ENCODE measurements at regions not wholly inside any gene's neighbourhood (a gene's known extent, or its start where the extent isn't known, plus 50 kb on each side); places are given as distances from the start of the nearest gene placed in this dataset.

GRCh38 chr2:222146488-222146887 lies 152.3 kb downstream of the PAX3 start:
- DNase-seq (ENCODE audit: low read depth in 2 of 2), result no peak

GRCh38 chr2:222142027-222142426 lies 156.8 kb downstream of the PAX3 start:
- no peak for DNase-seq (ENCODE audit: low read depth in 2 of 2)

GRCh38 chr2:222136106-222136630 lies 162.6 kb downstream of the PAX3 start:
- no peak for DNase-seq (ENCODE audit: low read depth in 2 of 2)

GRCh38 chr2:222134654-222135053 lies 164.1 kb downstream of the PAX3 start:
- no peak for DNase-seq (ENCODE audit: low read depth in 2 of 2)

DNA sequence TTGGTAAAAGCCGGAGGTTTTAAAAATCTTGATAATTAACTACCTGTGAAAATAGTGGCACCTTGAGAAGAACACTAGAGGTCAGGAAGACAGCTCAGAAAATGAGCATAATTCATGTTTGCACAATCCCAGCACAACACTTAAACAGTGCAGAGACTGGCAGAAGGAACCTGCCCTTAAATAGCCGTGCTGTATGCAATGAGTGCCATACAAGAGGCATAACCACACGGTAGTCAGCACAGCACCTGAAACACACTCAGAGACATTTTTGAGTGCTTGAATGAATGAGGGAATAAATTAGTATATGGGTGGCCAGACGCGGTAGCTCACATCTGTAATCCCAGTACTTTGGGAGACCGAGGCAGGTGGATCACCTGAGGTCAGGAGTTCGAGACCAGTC lies 164.9 kb downstream of the PAX3 start:
- DNase-seq (ENCODE audit: low read depth in 2 of 2), result no peak

DNA sequence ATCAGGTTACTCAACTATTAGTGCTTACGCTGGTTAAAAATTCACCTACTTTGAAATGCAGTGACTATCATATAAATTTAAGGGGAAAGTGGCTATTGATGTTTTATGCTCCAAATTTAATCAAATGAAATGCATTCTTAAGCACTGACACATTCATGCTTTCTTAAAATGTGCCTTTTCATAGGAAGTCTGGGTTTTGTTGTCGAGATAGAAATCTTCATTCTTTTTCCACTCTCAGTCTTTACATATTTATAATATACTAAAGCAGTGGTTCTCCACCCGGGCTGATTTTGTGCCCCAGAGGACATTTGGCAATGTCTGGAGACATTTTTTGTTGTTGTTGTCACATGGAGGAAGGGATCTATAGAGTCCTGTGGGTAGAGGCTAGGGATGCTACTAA lies 167.9 kb downstream of the PAX3 start:
- DNase-seq (ENCODE audit: low read depth in 2 of 2), result no peak

DNA sequence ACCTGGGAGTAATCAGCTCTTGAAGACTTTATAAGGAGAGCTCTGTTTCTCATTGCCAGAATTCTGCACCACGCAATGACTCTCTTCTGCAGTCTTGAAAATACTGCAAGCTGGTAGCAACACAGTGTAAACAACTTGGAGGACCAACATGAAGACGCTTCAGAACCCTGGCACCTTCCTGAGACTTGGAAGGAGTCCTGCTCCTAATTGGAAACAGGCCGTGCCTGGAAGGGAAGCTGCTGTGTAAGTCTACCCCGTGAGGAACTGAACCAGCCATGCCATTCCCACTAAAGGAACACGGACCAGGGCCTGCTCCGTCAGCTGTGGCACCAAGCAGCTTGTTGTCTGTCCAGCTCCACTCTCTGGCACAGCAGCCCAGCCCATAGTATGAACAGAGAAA lies 171.1 kb downstream of the PAX3 start:
- no peak for DNase-seq (ENCODE audit: low read depth in 2 of 2)

DNA sequence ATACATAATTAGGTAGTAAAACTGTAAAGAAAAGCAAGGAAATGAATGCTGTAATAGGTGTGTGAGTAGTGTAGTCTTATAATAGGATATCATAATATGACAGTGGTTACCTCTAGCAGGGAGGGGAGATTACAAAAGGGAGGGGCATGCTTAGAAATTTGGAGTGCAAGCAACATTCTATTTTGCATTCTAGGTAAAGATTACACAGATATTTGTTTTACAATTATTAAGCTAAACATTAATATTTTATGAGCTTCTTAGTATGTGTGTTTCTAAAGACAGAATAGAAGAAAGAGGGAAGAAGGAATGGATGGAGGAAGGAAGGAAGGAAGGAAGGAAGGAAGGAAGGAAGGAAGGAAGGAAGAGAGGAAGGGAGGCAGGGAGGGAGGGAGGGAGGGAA lies 177.9 kb downstream of the PAX3 start:
- no peak for DNase-seq (ENCODE audit: low read depth in 2 of 2)

DNA sequence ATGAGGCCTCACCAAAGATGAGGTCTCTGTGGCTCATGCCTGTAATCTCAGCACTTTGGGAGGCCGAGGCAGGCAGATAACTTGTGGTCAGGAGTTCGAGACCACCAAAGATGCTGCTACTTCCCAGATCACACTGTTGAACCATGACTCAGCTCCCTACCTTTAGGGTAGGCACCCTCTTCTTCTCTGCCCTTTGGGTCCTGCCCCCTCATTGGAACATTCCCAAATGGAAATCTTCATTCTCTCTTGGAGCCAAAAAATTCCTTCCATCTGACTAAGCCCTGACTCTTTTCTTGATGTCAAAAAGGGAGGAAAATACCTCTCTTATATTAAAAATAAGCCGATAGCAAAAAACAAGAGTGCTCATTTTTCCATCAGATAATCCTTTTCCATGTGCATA lies 183.5 kb downstream of the PAX3 start:
- DNase-seq (ENCODE audit: low read depth in 2 of 2), result no peak

DNA sequence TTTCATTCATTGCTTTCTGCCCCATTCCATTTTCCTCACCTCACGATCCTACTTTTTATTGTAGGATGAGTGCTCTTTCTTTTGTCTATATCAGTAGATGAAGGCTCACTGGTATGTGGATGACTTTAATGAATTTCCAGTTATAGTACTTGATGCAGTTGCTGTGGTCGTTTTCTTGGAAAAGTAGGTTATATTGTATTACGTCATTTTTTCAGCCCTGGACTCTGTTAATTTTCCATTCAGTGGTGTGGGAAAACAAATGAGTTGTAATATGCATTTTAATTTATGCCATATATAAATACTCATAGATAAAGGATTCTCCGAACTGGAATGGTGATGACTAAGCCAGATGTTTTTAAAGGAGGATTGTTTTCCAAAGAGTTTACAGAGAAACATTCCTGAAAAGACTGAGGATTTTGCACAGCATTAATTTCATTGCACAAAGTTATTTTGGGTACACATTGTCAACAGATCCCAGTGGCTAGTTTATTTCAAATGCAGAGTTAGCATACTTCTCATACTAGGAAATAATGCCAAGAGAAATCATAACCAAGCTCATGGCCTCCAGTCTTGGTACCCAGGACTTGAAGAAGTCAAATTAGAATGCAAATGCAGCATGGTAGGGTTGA lies 189.7 kb downstream of the PAX3 start:
- no peak for DNase-seq (ENCODE audit: low read depth in 2 of 2)

DNA sequence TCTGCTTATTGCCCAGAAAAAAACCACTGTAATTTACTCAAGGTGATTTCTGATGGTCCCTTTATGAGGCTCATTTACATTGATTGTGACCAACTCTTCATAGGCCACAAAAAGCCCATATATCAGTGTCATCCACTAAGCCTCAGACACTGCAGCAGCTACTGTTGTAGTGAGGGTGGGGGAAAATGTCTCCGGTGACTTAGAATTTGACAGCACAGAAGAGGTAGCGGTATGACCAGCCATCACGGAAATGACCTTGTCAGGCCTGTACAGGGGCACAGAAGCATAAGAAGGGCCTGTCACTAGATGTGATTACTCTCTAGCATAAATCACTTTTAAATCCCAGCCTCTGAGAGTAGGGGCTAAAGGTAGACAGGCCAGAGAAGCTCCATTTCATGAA lies 190.3 kb downstream of the PAX3 start:
- DNase-seq (ENCODE audit: low read depth in 2 of 2), result no peak

DNA sequence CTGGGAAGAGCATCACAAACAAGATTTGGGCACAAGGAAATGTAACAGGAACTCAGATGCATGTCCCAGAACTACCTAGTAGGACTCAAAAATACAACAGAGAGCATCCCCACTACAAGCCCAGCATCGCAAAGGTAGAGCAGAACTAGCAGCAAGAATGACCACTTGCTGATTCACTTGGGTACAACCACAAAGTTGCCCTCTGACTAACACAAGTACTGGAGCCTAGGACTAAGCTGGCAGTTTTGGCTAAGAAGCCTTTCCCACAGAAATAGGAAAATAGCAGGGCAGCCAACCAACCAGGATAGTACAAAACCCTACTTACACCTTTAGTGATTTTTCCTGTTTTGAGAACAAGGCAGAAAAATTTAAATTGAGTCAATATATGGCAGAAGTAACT lies 193.8 kb downstream of the PAX3 start:
- no peak for DNase-seq (ENCODE audit: low read depth in 2 of 2)

- DNase-seq (ENCODE audit: low read depth in 2 of 2), result no peak
These were observed 196.0 kb downstream of the PAX3 start for GRCh38 chr2:222102575-222103349.

GRCh38 chr2:222100704-222101699 lies 197.8 kb downstream of the PAX3 start:
- no peak for DNase-seq (ENCODE audit: low read depth in 2 of 2)

- no peak for DNase-seq (ENCODE audit: low read depth in 2 of 2)
These were observed 210.2 kb downstream of the PAX3 start for GRCh38 chr2:222088561-222088960.

DNA sequence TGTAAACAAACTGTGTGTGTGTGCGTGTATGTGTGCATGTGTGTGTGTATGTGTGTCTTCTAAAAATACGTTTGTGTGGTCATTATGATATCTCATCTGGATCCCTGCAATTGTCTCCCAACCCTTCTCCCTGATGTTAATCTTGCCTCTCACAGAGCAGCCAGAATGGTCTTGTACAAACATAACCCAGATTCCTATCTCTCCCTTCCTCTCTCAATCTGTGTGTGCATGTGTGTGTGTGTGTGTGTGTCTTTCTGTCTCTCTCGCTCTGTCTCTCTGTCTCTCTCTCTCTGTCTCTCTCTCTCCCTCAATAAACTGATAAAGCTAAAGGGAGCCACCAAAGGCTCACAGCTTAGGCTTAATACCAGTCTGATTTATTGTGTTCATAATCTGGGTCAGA lies 210.8 kb downstream of the PAX3 start:
- DNase-seq (ENCODE audit: low read depth in 2 of 2), result no peak

- no peak for DNase-seq (ENCODE audit: low read depth in 2 of 2)
These were observed 216.6 kb downstream of the PAX3 start for GRCh38 chr2:222082201-222082600.

- DNase-seq (ENCODE audit: low read depth in 2 of 2), result no peak
These were observed 218.7 kb downstream of the PAX3 start for GRCh38 chr2:222080141-222080540.

GRCh38 chr2:222076973-222077690 lies 221.7 kb downstream of the PAX3 start:
- DNase-seq (ENCODE audit: low read depth in 2 of 2), result no peak

- no peak for DNase-seq (ENCODE audit: low read depth in 2 of 2)
These were observed 224.1 kb downstream of the PAX3 start for GRCh38 chr2:222074674-222075073.

GRCh38 chr2:222071911-222072310 lies 226.9 kb downstream of the PAX3 start:
- no peak for DNase-seq (ENCODE audit: low read depth in 2 of 2)
